Hepatocyte (in vitro differentiated cells): ENCODE measurements at regions not wholly inside any gene's neighbourhood (a gene's known extent, or its start where the extent isn't known, plus 50 kb on each side); places are given as distances from the start of the nearest gene placed in this dataset.

Experiments
- EZH2 ChIP-seq: fragments of 200-600 bp; sonication (generic); IDR thresholded peaks from 2 replicates; pipeline ENCODE4 v1.6.1; 2016; ENCODE audit warnings: antibody characterized with exemption, mild to moderate bottlenecking, borderline replicate concordance
- TF ChIP-seq, protein P1 (sequence below): fragments of 200-600 bp; sonication (generic); IDR thresholded peaks from 2 replicates; pipeline ENCODE4 v1.5.1; 2016; ENCODE audit warnings: antibody characterized with exemption, mild to moderate bottlenecking; ENCODE audit not compliant: poor library complexity

- TF ChIP-seq, protein P1, sequence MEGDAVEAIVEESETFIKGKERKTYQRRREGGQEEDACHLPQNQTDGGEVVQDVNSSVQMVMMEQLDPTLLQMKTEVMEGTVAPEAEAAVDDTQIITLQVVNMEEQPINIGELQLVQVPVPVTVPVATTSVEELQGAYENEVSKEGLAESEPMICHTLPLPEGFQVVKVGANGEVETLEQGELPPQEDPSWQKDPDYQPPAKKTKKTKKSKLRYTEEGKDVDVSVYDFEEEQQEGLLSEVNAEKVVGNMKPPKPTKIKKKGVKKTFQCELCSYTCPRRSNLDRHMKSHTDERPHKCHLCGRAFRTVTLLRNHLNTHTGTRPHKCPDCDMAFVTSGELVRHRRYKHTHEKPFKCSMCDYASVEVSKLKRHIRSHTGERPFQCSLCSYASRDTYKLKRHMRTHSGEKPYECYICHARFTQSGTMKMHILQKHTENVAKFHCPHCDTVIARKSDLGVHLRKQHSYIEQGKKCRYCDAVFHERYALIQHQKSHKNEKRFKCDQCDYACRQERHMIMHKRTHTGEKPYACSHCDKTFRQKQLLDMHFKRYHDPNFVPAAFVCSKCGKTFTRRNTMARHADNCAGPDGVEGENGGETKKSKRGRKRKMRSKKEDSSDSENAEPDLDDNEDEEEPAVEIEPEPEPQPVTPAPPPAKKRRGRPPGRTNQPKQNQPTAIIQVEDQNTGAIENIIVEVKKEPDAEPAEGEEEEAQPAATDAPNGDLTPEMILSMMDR = no peak
- no peak for TF ChIP-seq EZH2
Observed at GRCh38 chr2:239502430-239503186, 101.8 kb upstream of the HDAC4 start.
